ENCODE measurements at regions not wholly inside any gene's neighbourhood (a gene's known extent, or its start where the extent isn't known, plus 50 kb on each side); places are given as distances from the start of the nearest gene placed in this dataset.

DNA sequence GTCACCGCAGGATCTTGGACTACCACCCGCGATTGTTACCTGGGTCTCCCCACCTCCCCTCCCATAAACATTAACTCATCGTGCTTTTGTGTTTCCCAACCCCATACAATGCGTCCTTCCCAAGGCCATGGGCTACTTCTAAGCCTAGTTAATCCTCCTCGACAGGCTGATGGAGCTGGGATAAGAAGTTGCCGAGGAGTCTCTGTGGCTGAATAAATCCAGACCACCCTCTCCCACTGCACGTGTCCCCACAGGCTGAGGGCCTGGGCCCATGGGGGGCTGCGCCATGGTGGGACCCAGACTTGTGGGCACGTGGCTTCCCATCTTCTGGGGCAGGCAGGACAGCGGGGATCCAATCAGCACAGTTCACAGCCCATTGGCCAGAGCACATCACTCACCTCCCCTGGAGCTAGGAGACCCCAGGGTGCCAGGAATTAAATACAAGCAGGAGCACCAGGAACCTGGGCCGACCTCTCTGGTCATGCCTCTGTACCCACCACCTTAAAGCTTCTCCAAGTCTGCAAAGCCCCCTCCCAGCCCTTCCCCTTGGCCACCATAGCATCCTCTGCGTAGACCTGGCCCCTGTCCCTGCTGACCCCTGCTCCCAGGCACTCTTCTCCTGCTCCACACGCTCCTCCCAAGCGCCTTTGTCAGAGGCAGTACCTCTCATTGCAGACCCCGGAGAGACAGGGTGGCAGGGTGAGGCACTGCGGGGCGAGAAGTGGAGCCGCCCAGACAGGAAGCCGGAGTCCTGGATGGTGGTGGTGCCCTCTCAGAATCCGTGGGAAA is 51.0 kb upstream of the ID2 start:
- Histone ChIP-seq H3K27ac (no peak overlapping the region), H3K4me1 (no peaks in the 10 kb centered on the region), H3K9me3 (no peaks in the 10 kb centered on the region), H3K27me3 (no peaks in the 10 kb centered on the region), H3K36me3 (no peaks in the 10 kb centered on the region), H3K4me3 (no peak overlapping the region)
- DNase-seq (no peak), ATAC-seq (no peak)
- no peak for TF ChIP-seq POLR2A (IDR thresholded peaks at IDR 0.05)
- TF ChIP-seq, protein P1, sequence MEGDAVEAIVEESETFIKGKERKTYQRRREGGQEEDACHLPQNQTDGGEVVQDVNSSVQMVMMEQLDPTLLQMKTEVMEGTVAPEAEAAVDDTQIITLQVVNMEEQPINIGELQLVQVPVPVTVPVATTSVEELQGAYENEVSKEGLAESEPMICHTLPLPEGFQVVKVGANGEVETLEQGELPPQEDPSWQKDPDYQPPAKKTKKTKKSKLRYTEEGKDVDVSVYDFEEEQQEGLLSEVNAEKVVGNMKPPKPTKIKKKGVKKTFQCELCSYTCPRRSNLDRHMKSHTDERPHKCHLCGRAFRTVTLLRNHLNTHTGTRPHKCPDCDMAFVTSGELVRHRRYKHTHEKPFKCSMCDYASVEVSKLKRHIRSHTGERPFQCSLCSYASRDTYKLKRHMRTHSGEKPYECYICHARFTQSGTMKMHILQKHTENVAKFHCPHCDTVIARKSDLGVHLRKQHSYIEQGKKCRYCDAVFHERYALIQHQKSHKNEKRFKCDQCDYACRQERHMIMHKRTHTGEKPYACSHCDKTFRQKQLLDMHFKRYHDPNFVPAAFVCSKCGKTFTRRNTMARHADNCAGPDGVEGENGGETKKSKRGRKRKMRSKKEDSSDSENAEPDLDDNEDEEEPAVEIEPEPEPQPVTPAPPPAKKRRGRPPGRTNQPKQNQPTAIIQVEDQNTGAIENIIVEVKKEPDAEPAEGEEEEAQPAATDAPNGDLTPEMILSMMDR (IDR thresholded peaks at IDR 0.05 in 4 of 5, conservative IDR thresholded peaks at IDR 0.05 in 1 of 5), result no peak
- in situ Hi-C loops (cut with MboI; ENCODE audit: low sequenced_read_pairs in 4 of 4) (no loop called here), intact Hi-C loops (cut with DNase I; ENCODE audit: low total_unique reads) (no loop called here)

DNA sequence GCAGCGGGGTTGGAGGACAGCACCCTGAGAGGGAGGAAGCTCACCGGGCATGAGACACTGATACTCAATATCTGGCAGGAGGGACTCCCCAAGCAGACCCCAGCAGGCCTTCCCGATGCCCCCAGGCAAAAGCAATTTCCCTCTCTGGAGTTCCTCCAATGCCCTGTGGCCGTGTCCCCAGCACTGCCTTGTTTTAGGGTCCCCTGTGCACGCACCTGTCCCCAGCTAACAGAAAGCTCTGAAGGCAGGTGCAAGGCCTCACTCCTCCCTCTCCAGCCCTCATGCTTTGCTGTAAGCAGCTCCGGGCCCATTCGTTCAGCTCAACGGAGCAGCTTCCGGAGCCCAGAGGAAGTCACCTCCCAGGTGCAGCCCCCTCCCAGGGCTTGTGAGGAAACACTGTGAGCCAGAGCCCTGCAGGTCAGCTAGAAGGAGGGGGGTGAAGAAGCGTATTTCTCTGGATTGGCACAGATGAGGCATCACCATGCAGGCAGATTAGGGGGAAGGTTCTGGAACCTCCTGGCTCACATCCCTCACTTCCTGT is 50.3 kb upstream of the ID2 start:
- Histone ChIP-seq H3K9me3 (no peaks in the 10 kb centered on the region), H3K36me3 (no peaks in the 10 kb centered on the region), H3K27me3 (no peaks in the 10 kb centered on the region), H3K4me3 (no peak overlapping the region), H3K27ac (no peak overlapping the region), H3K4me1 (no peaks in the 10 kb centered on the region)
- DNase-seq, result no peak
- no peak for TF ChIP-seq POLR2A (IDR thresholded peaks at IDR 0.05)
- TF ChIP-seq, protein P1 (IDR thresholded peaks at IDR 0.05 in 4 of 5, conservative IDR thresholded peaks at IDR 0.05 in 1 of 5), result no peak
- intact Hi-C loops (cut with DNase I; ENCODE audit: low total_unique reads) (no loop called here), in situ Hi-C loops (cut with MboI; ENCODE audit: low sequenced_read_pairs in 4 of 4) (no loop called here)
- no peak for ATAC-seq
